ENCODE measurements at regions not wholly inside any gene's neighbourhood (a gene's known extent, or its start where the extent isn't known, plus 50 kb on each side); places are given as distances from the start of the nearest gene placed in this dataset.
A peak's percentile ranks its signal among the peaks of the same experiment; 100 is the strongest.

DNA sequence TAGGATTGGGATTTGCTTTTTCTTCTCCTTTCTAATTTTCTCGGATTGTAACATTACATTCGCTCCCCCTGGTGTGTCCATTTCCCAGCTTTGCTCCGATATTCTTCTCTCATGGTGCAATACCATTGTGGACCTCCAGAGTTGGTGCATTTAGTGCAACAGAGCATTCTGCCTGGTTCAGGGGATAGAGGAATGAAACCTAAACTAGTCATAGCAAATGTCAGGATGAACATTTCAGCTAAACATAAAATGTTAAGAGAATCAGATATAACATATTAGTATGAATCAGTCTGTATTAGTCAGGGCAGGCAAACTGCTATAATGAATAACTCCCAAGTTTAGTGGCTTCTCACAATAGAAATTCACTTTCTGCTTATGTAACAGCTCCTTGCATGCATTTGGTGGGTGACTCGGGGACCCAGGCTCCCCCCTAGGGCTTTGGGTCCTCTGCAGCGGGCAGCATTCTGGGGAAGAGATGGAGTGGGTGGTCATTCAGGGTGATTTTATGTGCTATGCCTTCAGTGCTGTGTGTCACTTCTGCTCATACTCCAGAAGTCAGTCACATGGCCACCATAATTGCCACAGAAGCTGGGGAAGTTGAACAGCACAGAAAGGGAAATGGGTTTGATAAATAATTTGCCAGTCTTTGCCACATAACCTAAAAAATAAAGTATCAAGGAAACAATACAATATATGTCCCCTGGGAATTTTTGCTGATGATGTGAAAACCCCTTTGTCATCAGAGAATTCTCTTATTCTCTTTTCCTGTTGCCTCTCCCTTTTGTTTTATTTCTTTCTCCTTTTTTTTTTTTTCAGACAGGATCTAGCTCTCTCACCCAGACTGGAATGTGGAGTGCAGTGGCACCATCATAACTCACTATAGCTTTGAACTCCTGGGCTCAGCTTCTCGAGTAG lies 111.0 kb downstream of the HSPH1 start:
- ATAC-seq (no peak), DNase-seq (ENCODE audit: low spot score) (no peak)
- intact Hi-C loops (cut with DNase I): no loop called here

GRCh38 chr13:31049833-31050232 lies 111.9 kb downstream of the HSPH1 start:
- DNase-seq (ENCODE audit: low spot score) (no peak), ATAC-seq (peak; percentile 63)
- intact Hi-C loops (cut with DNase I): no loop called here

DNA sequence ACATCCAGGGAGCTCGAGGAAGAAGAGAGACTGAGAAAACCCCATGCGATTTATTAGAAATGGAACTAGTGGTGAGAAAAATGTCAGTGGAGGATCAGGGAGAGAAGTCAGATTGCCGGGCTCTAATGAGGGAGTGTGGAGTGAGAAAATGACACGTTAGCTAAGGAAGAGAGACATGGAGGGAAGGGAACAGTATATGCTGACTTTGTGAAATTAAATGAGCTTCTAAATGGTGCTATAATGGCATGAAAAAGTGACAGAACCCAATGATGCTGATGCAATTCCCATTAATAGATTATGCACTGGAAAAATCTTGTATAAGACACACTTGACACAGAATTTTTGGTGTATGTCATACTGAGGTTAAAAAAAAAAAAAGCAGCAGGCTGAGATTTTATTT lies 112.6 kb downstream of the HSPH1 start:
- intact Hi-C loops (cut with DNase I): no loop called here
- no peak for ATAC-seq
- DNase-seq (ENCODE audit: low spot score): no peak

GRCh38 chr13:31048521-31048920 lies 113.2 kb downstream of the HSPH1 start:
- ATAC-seq (no peak), DNase-seq (ENCODE audit: low spot score) (no peak)
- intact Hi-C loops (cut with DNase I): no loop called here

DNA sequence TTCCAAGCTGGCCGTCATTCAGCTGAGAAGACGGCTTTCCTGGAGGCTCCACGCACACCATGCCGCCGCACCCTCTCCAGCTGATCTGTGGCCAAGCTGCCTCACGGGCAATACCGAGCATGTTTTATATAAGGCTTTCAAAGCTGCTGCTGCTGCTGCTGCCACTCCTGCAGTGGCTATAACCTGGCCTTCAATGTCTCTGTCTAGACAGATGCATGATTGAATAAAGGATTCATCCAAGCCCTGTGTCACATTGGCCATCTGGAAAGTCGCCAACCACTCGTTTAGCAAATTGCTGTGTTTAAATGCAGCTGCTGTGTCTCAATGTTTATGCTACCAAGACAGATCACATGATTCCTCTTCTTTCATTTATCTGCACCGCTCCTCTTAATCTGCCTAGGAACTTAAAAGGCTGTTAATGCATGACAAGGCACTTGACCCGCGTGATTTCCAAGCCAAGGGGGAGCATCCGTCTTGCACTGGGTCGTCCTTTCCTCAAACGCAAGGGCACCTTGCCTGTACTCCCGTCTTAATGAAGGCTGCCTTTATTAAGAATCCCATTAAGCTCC lies 114.3 kb downstream of the TEX26 start:
- DNase-seq (ENCODE audit: low spot score) (no peak), ATAC-seq (no peak)
- intact Hi-C loops (cut with DNase I): no loop called here

- intact Hi-C loops (cut with DNase I): no loop called here
- ATAC-seq (peak; percentile 56), DNase-seq (ENCODE audit: low spot score) (peak; percentile 69)
Measured at GRCh38 chr13:31045286-31046081, 113.0 kb downstream of the TEX26 start.

- DNase-seq (ENCODE audit: low spot score) (peak; percentile 91), ATAC-seq (peak; percentile 91)
- intact Hi-C loops (cut with DNase I): no loop called here
Measured at GRCh38 chr13:31044364-31045285, 112.2 kb downstream of the TEX26 start.

GRCh38 chr13:31043957-31044356 lies 111.5 kb downstream of the TEX26 start:
- no peak for DNase-seq (ENCODE audit: low spot score)
- peak; percentile 33 for ATAC-seq
- intact Hi-C loops (cut with DNase I): no loop called here

- intact Hi-C loops (cut with DNase I): no loop called here
- no peak for DNase-seq (ENCODE audit: low spot score)
- ATAC-seq: no peak
Measured at GRCh38 chr13:31042481-31043165, 110.2 kb downstream of the TEX26 start.

GRCh38 chr13:31042049-31042448 lies 109.6 kb downstream of the TEX26 start:
- intact Hi-C loops (cut with DNase I): no loop called here
- ATAC-seq (no peak), DNase-seq (ENCODE audit: low spot score) (no peak)

DNA sequence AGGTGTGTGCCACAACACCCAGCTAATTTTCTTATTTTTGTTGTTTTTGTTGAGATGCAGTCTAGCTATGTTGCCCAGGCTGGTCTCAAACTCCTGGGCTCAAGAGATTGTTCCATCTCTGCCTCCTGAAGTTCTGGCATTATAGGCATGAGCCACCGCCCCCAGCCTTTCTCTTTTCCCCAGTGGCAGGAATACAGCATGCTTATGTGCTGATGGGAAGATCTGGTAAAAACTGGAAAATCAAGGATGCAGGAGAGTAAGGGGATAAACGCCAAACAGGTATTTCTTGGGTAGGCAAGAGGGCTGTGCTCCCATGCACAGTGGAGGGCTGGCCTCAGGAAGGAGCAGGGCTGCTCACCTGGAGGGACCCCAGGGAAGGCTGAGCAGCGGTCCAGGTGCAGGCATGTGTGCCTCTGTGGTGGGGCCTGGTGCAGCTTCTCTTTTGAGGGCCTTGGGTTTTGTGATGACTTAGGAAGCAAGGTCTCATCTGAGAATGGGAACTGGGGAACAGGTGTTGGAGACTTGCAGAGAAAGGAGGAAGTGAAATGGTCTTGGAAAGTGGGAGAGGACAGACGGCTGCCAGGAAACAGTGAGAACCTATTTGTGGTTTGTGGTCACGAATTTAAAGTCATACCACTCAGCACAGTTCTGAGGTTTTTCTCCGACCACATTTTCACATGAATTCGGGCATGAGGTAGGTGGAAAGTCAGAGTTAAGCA lies 106.5 kb downstream of the TEX26 start:
- intact Hi-C loops (cut with DNase I): no loop called here
- DNase-seq (ENCODE audit: low spot score): no peak
- no peak for ATAC-seq

DNA sequence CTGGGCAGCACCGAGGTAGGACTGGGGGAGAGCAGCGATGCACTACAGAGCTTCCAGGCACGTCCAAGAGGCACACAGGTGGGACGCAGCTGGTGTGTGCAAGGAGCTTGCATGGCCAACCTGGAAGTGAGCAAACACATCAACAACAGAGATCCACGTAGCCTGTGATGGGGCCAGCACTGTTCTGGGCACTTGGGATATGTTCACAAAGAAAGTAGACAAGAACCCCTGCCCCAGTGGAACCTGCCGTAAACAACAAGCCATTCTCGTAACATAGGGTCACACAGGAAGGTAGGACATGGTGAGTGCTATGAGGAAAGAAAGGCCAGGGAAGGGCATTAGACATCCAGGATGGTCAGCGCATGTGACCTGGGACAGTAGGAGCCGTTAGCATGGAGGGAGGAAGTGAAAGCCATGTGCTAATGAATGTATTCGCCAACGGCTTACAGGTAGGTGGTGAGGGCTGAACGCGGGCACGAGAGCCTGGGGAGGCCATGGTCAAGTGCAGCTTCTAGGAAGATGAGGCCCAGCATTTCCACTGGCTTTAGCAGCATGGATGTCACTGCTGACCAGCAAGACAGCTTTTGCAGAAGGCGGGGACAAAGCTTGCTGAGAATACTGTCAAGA lies 105.5 kb downstream of the TEX26 start:
- ATAC-seq (no peak), DNase-seq (ENCODE audit: low spot score) (no peak)
- intact Hi-C loops (cut with DNase I): no loop called here

DNA sequence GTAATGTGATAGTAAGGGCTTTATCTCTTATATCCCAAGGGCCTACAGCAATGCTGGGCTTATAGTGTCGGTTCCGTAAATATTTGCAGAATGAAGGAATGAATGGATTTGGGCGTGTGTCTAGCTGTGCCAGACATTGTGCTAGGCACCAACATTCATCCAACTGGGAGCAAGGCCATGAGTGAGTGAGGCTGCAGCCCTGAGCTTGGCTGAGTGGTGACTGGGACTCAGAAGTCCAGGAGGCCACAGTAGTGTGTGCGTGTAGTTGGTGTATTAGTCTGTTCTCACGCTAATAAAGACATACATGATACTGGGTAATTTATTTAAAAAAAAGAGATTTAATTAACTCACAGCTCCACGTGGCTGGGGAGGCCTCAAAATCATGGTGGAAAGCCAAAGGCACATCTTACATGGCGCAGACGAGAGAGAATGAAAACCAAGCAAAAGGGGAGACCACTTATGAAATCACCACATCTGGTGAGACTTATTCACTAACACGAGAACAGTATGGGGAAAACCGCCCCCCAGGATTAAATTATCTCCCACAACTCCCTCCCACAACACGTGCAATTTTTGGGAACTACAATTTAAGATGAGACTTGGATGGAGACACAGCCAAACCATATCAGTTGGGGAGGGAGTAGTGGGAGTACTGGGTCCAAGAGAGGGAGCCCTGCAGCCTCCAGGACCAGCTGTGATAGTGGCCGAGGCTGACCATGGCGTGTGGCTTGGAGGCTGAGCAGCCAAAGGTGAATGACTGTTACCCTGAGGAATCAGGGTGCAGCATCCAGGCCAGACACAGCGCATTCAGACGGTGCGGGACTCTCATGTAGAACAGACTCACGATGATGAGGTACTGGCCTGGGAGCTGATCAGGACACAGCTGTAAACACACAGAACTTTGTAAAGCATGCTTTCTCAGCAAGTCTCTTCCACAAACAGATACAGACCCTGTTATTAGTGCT lies 104.6 kb downstream of the TEX26 start:
- intact Hi-C loops (cut with DNase I): no loop called here
- peak; percentile 50 for ATAC-seq

DNA sequence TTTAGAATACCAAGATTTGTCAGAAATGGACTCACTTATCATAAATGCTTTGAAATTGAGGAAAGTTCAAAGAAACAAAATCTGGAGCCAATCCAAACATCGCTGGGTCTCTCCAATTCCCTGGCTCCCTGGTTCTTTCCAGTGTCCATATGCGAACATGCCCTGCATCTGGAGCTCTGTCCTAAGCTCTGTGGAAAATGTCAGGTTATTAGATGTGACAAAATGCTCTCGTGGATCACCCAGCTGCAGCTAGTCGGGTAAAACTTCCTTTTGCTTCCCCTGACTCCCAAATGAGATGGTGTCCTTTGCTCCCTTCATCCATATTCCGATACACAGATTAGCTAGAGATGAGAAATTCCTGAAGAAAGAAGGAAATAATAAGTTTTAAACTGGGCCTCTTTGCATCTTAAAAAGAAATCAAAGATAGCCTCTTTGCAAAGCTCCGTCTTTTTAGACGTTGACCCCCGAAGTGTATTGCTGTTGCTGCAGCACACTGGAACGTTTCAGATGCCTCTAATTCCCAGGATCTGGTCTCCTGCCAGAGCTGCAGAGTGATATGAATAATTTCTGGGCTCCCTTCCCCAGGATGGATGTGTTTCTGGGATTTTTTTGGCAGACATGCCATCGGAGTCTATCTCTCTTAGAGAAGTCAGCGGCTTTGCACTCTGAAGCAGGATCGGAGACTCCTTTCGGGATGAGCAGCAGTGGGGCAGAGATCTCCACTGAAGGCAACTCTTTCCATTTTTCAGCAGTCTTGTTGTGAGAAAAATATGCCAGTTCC lies 102.9 kb downstream of the TEX26 start:
- DNase-seq (ENCODE audit: low spot score): no peak
- intact Hi-C loops (cut with DNase I): no loop called here

More for the DNA sequence above, 104.6 kb downstream of the TEX26 start:
- DNase-seq (ENCODE audit: low spot score): no peak

DNA sequence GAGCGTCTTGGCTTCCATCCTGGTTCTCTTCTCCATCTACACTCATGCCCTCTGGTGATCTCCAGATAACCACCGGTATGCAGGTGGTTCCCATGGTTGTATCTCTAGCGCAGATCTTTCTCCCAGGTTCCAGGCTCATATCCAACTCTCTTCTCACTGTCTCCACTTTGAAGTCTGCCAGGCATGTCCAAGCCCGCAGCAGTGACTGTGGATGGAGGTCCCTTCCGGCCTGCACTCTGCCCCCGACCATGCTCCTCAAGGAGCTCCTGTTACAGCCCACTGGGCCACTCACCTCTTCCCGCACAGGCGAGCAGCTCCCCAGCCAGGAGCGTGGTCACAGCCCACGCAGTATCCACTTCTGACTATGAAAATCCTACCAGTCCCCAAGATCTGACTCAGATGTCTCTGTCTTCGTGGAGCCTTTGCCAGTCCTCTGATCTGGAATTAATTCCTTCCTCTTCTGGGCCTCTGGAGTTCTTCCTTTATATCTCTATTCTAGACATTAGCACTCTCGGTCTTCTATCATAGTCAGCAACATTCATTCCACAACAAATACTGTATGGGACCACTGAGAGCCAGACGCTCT lies 100.2 kb downstream of the TEX26 start:
- intact Hi-C loops (cut with DNase I): no loop called here
- DNase-seq (ENCODE audit: low spot score) (no peak), ATAC-seq (no peak)

More for the DNA sequence above, 102.9 kb downstream of the TEX26 start:
- peak; percentile 60 for ATAC-seq
